ENCODE measurements at regions not wholly inside any gene's neighbourhood (a gene's known extent, or its start where the extent isn't known, plus 50 kb on each side); places are given as distances from the start of the nearest gene placed in this dataset.

- in situ Hi-C loops (cut with HindIII; ENCODE audit: low sequenced_read_pairs) = no loop called here
- no peak for TF ChIP-seq CTCF (IDR thresholded peaks at IDR 0.05; ENCODE audit: low read depth, low read length)
- no peak overlapping the region for H3K4me3 ChIP-seq (ENCODE audit: low read depth, low read length)
- no peak for DNase-seq (ENCODE audit: low read depth, low spot score)
Observed at GRCh38 chr3:22908989-22909507, 294.1 kb upstream of the UBE2E2 start.

- in situ Hi-C loops (cut with HindIII; ENCODE audit: low sequenced_read_pairs) = no loop called here
- no peak overlapping the region for H3K4me3 ChIP-seq (ENCODE audit: low read depth, low read length)
- no peak for TF ChIP-seq CTCF (IDR thresholded peaks at IDR 0.05; ENCODE audit: low read depth, low read length)
- DNase-seq (ENCODE audit: low read depth, low spot score) = no peak
Observed at GRCh38 chr3:22916933-22917332, 286.2 kb upstream of the UBE2E2 start.

- no peak for DNase-seq (ENCODE audit: low read depth, low spot score)
- H3K4me3 ChIP-seq (ENCODE audit: low read depth, low read length) = no peak overlapping the region
- no peak for TF ChIP-seq CTCF (IDR thresholded peaks at IDR 0.05; ENCODE audit: low read depth, low read length)
- in situ Hi-C loops (cut with HindIII; ENCODE audit: low sequenced_read_pairs) = no loop called here
Observed at GRCh38 chr3:22920006-22920405, 283.1 kb upstream of the UBE2E2 start.

GRCh38 chr3:22922317-22922716 lies 280.8 kb upstream of the UBE2E2 start:
- H3K4me3 ChIP-seq (ENCODE audit: low read depth, low read length) = no peak overlapping the region
- in situ Hi-C loops (cut with HindIII; ENCODE audit: low sequenced_read_pairs) = no loop called here
- TF ChIP-seq CTCF (IDR thresholded peaks at IDR 0.05; ENCODE audit: low read depth, low read length) = peak; percentile 29
- peak; percentile 22 for DNase-seq (ENCODE audit: low read depth, low spot score)

- TF ChIP-seq CTCF (IDR thresholded peaks at IDR 0.05; ENCODE audit: low read depth, low read length) = no peak
- no peak for DNase-seq (ENCODE audit: low read depth, low spot score)
- in situ Hi-C loops (cut with HindIII; ENCODE audit: low sequenced_read_pairs) = no loop called here
- H3K4me3 ChIP-seq (ENCODE audit: low read depth, low read length) = no peak overlapping the region
Observed at GRCh38 chr3:22923711-22924110, 279.4 kb upstream of the UBE2E2 start.

GRCh38 chr3:22928216-22929110 lies 274.7 kb upstream of the UBE2E2 start:
- TF ChIP-seq CTCF (IDR thresholded peaks at IDR 0.05; ENCODE audit: low read depth, low read length) = no peak
- in situ Hi-C loops (cut with HindIII; ENCODE audit: low sequenced_read_pairs) = no loop called here
- H3K4me3 ChIP-seq (ENCODE audit: low read depth, low read length) = no peak overlapping the region
- DNase-seq (ENCODE audit: low read depth, low spot score) = no peak

All from astrocyte of the spinal cord (primary cell).